ENCODE measurements at regions not wholly inside any gene's neighbourhood (a gene's known extent, or its start where the extent isn't known, plus 50 kb on each side); places are given as distances from the start of the nearest gene placed in this dataset.

DNA sequence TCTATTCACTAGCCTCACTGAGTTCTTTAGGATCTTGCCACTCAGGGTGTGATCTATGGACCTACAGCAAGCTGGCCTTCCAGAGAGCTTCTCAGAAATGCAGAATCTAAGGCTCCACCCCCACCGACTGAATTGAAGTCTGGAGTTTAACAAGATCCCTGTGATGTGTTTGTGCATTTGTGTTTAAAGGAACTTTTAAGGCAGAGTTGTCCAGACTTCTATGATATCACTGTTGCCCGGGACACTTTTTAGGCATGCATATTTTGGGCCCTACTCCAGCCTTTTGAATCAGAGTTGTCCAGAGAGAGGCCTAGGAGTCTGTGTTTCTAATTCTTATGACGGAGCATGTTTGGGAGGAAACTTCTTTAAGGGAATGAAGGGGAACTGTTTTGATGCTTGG lies 232.3 kb downstream of the QKI start:
- Histone ChIP-seq H4K20me1 (replicated peaks; ENCODE audit: control insufficient read depth, insufficient read depth, low read length) (no peaks in the 10 kb centered on the region), H3K9me1 (ENCODE audit: control insufficient read depth, insufficient read depth, low read length) (no peaks in the 10 kb centered on the region), H3K9ac (ENCODE audit: insufficient read depth in 1 of 2, low read depth in 2 of 2, low read length in 2 of 2) (no peak overlapping the region), H3K27me3 (ENCODE audit: control insufficient read depth in 2 of 2, insufficient read depth in 2 of 2, low read length in 2 of 2) (peaks cover 37 to 59% of the 10 kb centered on the region in 2 experiments), H2AFZ (ENCODE audit: low read depth, low read length) (0 out of 2 replicates have a peak overlapping the region, but pooled peaks have one; percentile 5), H3K4me1 (replicated peaks in 1 of 2; ENCODE audit: control insufficient read depth in 2 of 2, insufficient read depth in 2 of 2, low read length in 2 of 2) (peaks cover 0 to under 1% of the 10 kb centered on the region in 2 experiments; a peak in 2 of 5 replicates), H3K4me3 (no peak overlapping the region), H3K4me2 (ENCODE audit: insufficient read depth, low read length) (no peak overlapping the region), H3K9me3 (replicated peaks; ENCODE audit: control insufficient read depth, insufficient read depth, low read depth, low read length) (no peaks in the 10 kb centered on the region), H3K27ac (ENCODE audit: extremely low read depth, low read depth, low read length) (no peak overlapping the region), H3K36me3 (ENCODE audit: control insufficient read depth, insufficient read depth, low read length) (no peaks in the 10 kb centered on the region), H3K79me2 (ENCODE audit: control insufficient read depth, insufficient read depth, low read length) (no peaks in the 10 kb centered on the region)
- DNase-seq (ENCODE audit: extremely low read depth in 1 of 4, low spot score in 3 of 4) (no peak), FAIRE-seq (no peak), ATAC-seq (no peak)
- ChIA-PET CTCF (ENCODE audit: low intra/inter-chr PET ratio) (no interaction called here), POLR2A (no interaction called here)
- no TSS peak for BruUV-seq (replicated peaks)
- in situ Hi-C loops (cut with MboI) (no loop called here), intact Hi-C loops (cut with micrococcal nuclease) (no loop called here)
- WGBS (ENCODE audit: insufficient coverage, low coverage, missing lambda C conversion rate), result 22% methylated on average over 3 of the region's 3 CpGs
- TF ChIP-seq ZNF766 (CRISPR knock-in tag; conservative IDR thresholded peaks at IDR 0.05) (no peak), CBX2 (IDR thresholded peaks at IDR 0.05; ENCODE audit: insufficient read depth, low read length, poor library complexity, severe bottlenecking) (no peak), ZFP30 (CRISPR knock-in tag; IDR thresholded peaks at IDR 0.05; ENCODE audit: borderline replicate concordance) (no peak), ZNF197 (CRISPR knock-in tag; IDR thresholded peaks at IDR 0.05; ENCODE audit: low read depth) (no peak), RBM17 (IDR thresholded peaks at IDR 0.05; ENCODE audit: borderline replicate concordance, low read depth, low read length) (no peak), PYGO2 (tag; IDR thresholded peaks at IDR 0.05) (no peak), BMI1 (IDR thresholded peaks at IDR 0.05; ENCODE audit: low read length) (no peak), MEF2D (tag; conservative IDR thresholded peaks at IDR 0.05; ENCODE audit: low read depth) (no peak), NR2F6 (CRISPR knock-in tag; IDR thresholded peaks at IDR 0.05) (no peak), NUFIP1 (IDR thresholded peaks at IDR 0.05; ENCODE audit: partially characterized antibody) (no peak), EGR1 (conservative IDR thresholded peaks at IDR 0.05) (no peak), SAFB2 (IDR thresholded peaks at IDR 0.05; ENCODE audit: borderline replicate concordance, low read depth, low read length, severe bottlenecking) (no peak), SNRNP70 (optimal IDR thresholded peaks at IDR 0.05; ENCODE audit: low read depth, low read length) (no peak)
- TF ChIP-seq, protein P1, sequence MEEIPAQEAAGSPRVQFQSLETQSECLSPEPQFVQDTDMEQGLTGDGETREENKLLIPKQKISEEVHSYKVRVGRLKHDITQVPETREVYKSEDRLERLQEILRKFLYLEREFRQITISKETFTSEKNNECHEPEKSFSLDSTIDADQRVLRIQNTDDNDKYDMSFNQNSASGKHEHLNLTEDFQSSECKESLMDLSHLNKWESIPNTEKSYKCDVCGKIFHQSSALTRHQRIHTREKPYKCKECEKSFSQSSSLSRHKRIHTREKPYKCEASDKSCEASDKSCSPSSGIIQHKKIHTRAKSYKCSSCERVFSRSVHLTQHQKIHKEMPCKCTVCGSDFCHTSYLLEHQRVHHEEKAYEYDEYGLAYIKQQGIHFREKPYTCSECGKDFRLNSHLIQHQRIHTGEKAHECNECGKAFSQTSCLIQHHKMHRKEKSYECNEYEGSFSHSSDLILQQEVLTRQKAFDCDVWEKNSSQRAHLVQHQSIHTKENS (CRISPR knock-in tag; IDR thresholded peaks at IDR 0.05), result no peak
- TF ChIP-seq, protein P2, sequence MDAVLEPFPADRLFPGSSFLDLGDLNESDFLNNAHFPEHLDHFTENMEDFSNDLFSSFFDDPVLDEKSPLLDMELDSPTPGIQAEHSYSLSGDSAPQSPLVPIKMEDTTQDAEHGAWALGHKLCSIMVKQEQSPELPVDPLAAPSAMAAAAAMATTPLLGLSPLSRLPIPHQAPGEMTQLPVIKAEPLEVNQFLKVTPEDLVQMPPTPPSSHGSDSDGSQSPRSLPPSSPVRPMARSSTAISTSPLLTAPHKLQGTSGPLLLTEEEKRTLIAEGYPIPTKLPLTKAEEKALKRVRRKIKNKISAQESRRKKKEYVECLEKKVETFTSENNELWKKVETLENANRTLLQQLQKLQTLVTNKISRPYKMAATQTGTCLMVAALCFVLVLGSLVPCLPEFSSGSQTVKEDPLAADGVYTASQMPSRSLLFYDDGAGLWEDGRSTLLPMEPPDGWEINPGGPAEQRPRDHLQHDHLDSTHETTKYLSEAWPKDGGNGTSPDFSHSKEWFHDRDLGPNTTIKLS (IDR thresholded peaks at IDR 0.05; ENCODE audit: borderline replicate concordance, low read depth), result no peak

Data from K562 (cell line).